ENCODE measurements at regions not wholly inside any gene's neighbourhood (a gene's known extent, or its start where the extent isn't known, plus 50 kb on each side); places are given as distances from the start of the nearest gene placed in this dataset.

DNA sequence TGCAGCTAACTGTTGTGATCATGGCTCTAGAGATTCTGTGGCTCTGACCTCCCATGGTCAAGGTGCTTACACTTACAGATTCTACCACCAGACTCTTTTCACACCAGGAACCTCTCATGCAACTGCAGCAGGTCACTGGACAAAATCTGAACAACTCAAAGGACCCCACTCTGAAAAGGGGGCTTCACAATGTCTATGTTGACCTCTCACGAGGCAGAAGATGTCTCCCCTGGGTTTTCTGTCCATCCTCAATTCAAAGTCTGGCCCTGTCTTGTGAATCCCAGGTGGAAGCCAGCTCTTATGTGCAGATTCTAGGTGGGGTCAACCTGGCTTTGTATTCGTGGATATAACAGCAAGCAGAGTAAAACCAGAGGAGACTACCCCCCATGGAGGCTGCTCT is 118.6 kb upstream of the ZNF479 start:
- H3K27me3 ChIP-seq (replicated peaks in 1 of 7), result no peaks in the 10 kb centered on the region
- WGBS, 5 donors, result 11 to 31% (median 28%) methylated on average over 2 of the region's 2 CpGs

DNA sequence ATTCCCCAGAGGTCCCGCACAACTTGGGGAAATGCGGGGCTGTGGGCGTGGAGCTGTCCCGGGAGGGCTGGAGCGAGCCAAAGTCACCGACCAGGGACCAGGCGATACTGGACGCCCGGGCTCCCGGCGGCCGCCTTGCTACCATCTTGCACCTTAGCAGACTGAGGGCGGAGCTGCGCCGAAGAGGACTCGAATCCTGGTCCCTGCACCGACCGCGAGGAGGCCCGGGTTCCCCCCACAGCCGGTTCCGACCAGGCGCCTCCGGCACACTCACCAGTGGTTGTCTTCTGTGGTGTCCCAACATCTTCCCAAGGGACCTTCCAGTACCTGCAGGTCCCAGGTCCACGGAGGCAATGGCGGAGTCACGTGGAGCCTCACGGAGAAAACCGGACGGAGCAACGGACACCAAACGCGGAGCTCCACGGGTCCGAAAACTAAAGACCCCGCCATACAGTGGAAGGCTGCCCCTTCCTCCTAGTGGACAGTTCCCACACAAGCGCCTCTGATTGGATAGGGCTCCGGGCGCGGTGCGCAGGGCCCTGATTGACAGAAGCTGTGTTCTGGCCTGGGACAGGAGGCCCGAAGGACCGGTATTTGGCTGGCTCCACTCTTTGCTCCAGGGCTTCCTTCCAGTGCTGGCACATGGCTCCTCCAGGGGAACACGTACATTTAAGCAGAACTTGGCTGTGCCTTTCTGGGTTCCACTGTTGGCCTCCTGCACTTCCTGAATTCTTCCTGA is 124.6 kb upstream of the ZNF479 start:
- no peaks in the 10 kb centered on the region for H3K27me3 ChIP-seq (replicated peaks in 1 of 7)
- TF ChIP-seq POLR2A (IDR thresholded peaks at IDR 0.05), result no peak
- TF ChIP-seq, protein P1, sequence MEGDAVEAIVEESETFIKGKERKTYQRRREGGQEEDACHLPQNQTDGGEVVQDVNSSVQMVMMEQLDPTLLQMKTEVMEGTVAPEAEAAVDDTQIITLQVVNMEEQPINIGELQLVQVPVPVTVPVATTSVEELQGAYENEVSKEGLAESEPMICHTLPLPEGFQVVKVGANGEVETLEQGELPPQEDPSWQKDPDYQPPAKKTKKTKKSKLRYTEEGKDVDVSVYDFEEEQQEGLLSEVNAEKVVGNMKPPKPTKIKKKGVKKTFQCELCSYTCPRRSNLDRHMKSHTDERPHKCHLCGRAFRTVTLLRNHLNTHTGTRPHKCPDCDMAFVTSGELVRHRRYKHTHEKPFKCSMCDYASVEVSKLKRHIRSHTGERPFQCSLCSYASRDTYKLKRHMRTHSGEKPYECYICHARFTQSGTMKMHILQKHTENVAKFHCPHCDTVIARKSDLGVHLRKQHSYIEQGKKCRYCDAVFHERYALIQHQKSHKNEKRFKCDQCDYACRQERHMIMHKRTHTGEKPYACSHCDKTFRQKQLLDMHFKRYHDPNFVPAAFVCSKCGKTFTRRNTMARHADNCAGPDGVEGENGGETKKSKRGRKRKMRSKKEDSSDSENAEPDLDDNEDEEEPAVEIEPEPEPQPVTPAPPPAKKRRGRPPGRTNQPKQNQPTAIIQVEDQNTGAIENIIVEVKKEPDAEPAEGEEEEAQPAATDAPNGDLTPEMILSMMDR (IDR thresholded peaks at IDR 0.05 in 8 of 11, conservative IDR thresholded peaks at IDR 0.05 in 3 of 11), result no peak
- TF ChIP-seq POLR2AphosphoS5 (IDR thresholded peaks at IDR 0.05), result no peak
- intact Hi-C loops (cut with DNase I; ENCODE audit: low total_unique reads), result no loop called here
- 84 to 89% (median 86%) methylated on average over 33 to 44 of the region's 44 CpGs for WGBS, 5 donors
- peak; percentile 63 for DNase-seq
- no peak overlapping the region for H3K4me3 ChIP-seq
- no peaks in the 10 kb centered on the region for H3K4me1 ChIP-seq
- peaks cover 0 to 83% (median 76%) of the 10 kb centered on the region in 8 donors for H3K9me3 ChIP-seq
- no peak overlapping the region for H3K27ac ChIP-seq
- H3K36me3 ChIP-seq, result no peaks in the 10 kb centered on the region

More for the DNA sequence above, 118.6 kb upstream of the ZNF479 start:
- H3K4me3 ChIP-seq, result no peak overlapping the region
- no peak overlapping the region for H3K27ac ChIP-seq
- H3K36me3 ChIP-seq, result no peaks in the 10 kb centered on the region
- peaks cover 0 to 83% (median 72%) of the 10 kb centered on the region in 8 donors for H3K9me3 ChIP-seq
- no peak for DNase-seq
- intact Hi-C loops (cut with DNase I; ENCODE audit: low total_unique reads), result no loop called here
- H3K4me1 ChIP-seq, result no peaks in the 10 kb centered on the region
- TF ChIP-seq POLR2AphosphoS5 (IDR thresholded peaks at IDR 0.05) (no peak), POLR2A (IDR thresholded peaks at IDR 0.05) (no peak)
- TF ChIP-seq, protein P1 (IDR thresholded peaks at IDR 0.05 in 8 of 11, conservative IDR thresholded peaks at IDR 0.05 in 3 of 11), result no peak

DNA sequence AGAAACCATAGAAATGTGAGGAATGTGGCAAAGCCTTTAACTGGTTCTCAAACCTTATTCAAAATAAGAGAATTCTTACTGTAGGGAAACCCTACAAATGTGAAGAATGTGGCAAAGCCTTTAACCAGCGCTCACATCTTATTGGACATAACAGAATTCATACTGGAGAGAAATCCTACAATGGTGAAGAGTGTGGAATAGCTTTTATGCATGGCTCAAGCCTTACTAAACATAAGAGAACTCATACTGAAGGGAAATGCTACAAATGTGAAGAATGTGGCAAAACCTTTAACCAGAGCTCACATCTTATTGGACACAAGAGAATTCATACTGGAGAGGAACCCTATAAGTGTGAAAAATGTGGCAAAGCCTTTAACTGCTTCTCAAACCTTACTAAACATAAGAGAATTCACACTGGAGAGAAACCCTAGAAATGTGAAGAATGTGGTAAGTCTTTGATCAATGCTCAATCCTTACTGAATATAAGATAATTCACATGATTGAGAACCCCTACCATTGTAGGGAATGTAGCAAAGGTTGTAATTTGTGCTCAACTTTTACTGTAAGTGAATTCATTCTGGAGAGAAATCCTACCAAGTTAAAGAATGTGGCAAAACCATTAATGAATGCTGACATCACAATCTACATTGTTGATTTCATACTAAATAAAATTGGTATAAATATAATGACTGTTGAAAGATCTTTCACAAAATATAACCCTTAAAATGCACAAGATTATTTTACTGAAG is 142.5 kb upstream of the ZNF479 start:
- H3K4me1 ChIP-seq, result no peaks in the 10 kb centered on the region
- no peak for DNase-seq
- TF ChIP-seq POLR2A (IDR thresholded peaks at IDR 0.05) (no peak), POLR2AphosphoS5 (IDR thresholded peaks at IDR 0.05) (no peak)
- TF ChIP-seq, protein P1 (IDR thresholded peaks at IDR 0.05 in 8 of 11, conservative IDR thresholded peaks at IDR 0.05 in 3 of 11), result no peak
- intact Hi-C loops (cut with DNase I; ENCODE audit: low total_unique reads), result no loop called here
- H3K9me3 ChIP-seq, result peaks cover 6 to 100% (median 100%) of the 10 kb centered on the region in 8 donors
- no peaks in the 10 kb centered on the region for H3K27me3 ChIP-seq (replicated peaks in 1 of 7)
- no peak overlapping the region for H3K27ac ChIP-seq
- 35 to 66% (median 38%) methylated on average over 1 of the region's 1 CpG for WGBS, 5 donors
- no peak overlapping the region for H3K4me3 ChIP-seq
- H3K36me3 ChIP-seq, result no peaks in the 10 kb centered on the region

DNA sequence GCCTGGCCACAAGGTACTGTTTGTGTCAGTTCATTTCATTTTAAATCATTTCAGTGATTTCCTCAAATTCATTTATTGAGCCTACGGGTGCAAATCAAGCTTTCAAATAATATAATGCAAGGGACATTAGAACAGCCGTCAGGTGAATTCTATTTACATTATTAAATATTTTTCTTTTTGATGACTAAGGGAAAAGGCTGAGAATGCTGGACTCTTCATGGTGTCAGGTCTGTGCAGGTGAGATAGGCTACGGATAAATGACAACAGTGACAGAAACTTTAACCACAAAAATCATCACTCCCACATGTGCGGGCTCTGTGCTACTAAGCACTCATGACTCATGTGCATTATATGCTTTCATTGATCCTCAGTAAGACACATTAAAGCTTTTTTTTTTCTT is 149.2 kb upstream of the ZNF716 start:
- DNase-seq, result no peak
- no peaks in the 10 kb centered on the region for H3K36me3 ChIP-seq
- intact Hi-C loops (cut with DNase I; ENCODE audit: low total_unique reads), result no loop called here
- H3K4me3 ChIP-seq, result no peak overlapping the region
- H3K4me1 ChIP-seq, result no peaks in the 10 kb centered on the region
- 58 to 86% (median 74%) methylated on average over 4 of the region's 4 CpGs for WGBS, 5 donors
- no peak overlapping the region for H3K27ac ChIP-seq
- peaks cover 0 to 93% (median 80%) of the 10 kb centered on the region in 8 donors for H3K9me3 ChIP-seq
- no peaks in the 10 kb centered on the region for H3K27me3 ChIP-seq (replicated peaks in 1 of 7)
- TF ChIP-seq POLR2A (IDR thresholded peaks at IDR 0.05) (no peak), POLR2AphosphoS5 (IDR thresholded peaks at IDR 0.05) (no peak)
- TF ChIP-seq, protein P1 (IDR thresholded peaks at IDR 0.05 in 8 of 11, conservative IDR thresholded peaks at IDR 0.05 in 3 of 11), result no peak
